Neural progenitor cell (in vitro differentiated cells): ENCODE measurements at regions not wholly inside any gene's neighbourhood (a gene's known extent, or its start where the extent isn't known, plus 50 kb on each side); places are given as distances from the start of the nearest gene placed in this dataset.
"Not testable (repeated sequence)": the region's sequence is repeated elsewhere in the genome, so short reads cannot be mapped to it uniquely, and the experiment has no call there.

Experiments
- DNase-seq: peaks from one replicate; pipeline ENCODE4 v3.0.0-alpha.2; 2016; ENCODE audit warnings: low spot score
- H2AFZ ChIP-seq: fragments of 200-600 bp; sonication (generic); replicated peaks from 2 replicates; pipeline ENCODE4 v1.6.1; 2016; ENCODE audit warnings: antibody characterized with exemption
- H3F3A ChIP-seq: fragments of 200-600 bp; sonication (generic); 2 replicates; pipeline ENCODE4 v1.6.1; 2016; ENCODE audit warnings: antibody characterized with exemption, low read depth
- H3K27ac ChIP-seq: fragments of 200-600 bp; sonication (generic); 2 replicates; pipeline ENCODE4 v1.5.1; 2016; ENCODE audit warnings: mild to moderate bottlenecking
- H3K27me3 ChIP-seq: fragments of 200-600 bp; sonication (generic); 2 replicates; pipeline ENCODE4 v1.6.1; 2016; ENCODE audit warnings: mild to moderate bottlenecking, moderate library complexity
- H3K36me3 ChIP-seq: fragments of 200-600 bp; sonication (generic); 2 replicates; pipeline ENCODE4 v1.5.1; 2016
- H3K4me1 ChIP-seq: fragments of 200-600 bp; sonication (generic); 2 replicates; pipeline ENCODE4 v1.6.1; 2016; ENCODE audit warnings: mixed run types
- H3K4me2 ChIP-seq: fragments of 200-600 bp; sonication (generic); 2 replicates; pipeline ENCODE4 v1.6.1; 2016
- H3K4me3 ChIP-seq: fragments of 200-600 bp; sonication (generic); 2 replicates; pipeline ENCODE4 v1.5.1; 2016
- H3K79me2 ChIP-seq: fragments of 200-600 bp; sonication (generic); 2 replicates; pipeline ENCODE4 v1.6.1; 2016; ENCODE audit warnings: low read depth
- H3K9ac ChIP-seq: fragments of 200-600 bp; sonication (generic); 2 replicates; pipeline ENCODE4 v1.6.1; 2016
- H3K9me3 ChIP-seq: fragments of 200-600 bp; sonication (generic); 2 replicates; pipeline ENCODE4 v1.5.1; 2016; ENCODE audit warnings: low read depth
- H4K20me1 ChIP-seq: fragments of 200-600 bp; sonication (generic); 2 replicates; pipeline ENCODE4 v1.6.1; 2016; ENCODE audit warnings: low read depth
- H3K27ac Mint-ChIP-seq: 3 replicates; pipeline ENCODE4 v1.8.0; 2021; ENCODE audit warnings: mixed read lengths
- H3K27me3 Mint-ChIP-seq: 2 replicates; pipeline ENCODE4 v1.8.0; 2022; ENCODE audit warnings: low read depth, mild to moderate bottlenecking, inconsistent platforms, moderate library complexity, mixed read lengths; ENCODE audit not compliant: insufficient read depth
- H3K36me3 Mint-ChIP-seq: 3 replicates; pipeline ENCODE4 v1.8.0; 2021; ENCODE audit warnings: mixed read lengths
- H3K4me1 Mint-ChIP-seq: 3 replicates; pipeline ENCODE4 v1.8.0; 2021; ENCODE audit warnings: mixed read lengths
- H3K4me3 Mint-ChIP-seq: 3 replicates; pipeline ENCODE4 v1.8.0; 2021; ENCODE audit warnings: mild to moderate bottlenecking, moderate library complexity, mixed read lengths
- H3K9me3 Mint-ChIP-seq: 3 replicates; pipeline ENCODE4 v1.8.0; 2020; ENCODE audit warnings: mixed read lengths
- CTCF ChIP-seq: fragments of 200-600 bp; sonication (generic); IDR thresholded peaks from 2 replicates; pipeline ENCODE4 v1.5.1; 2017; ENCODE audit warnings: antibody characterized with exemption, mild to moderate bottlenecking
- EZH2 ChIP-seq: fragments of 200-600 bp; sonication (generic); IDR thresholded peaks from 2 replicates; pipeline ENCODE4 v1.6.1; 2017; ENCODE audit warnings: antibody characterized with exemption, mild to moderate bottlenecking, moderate library complexity
- EZH2phosphoT487 ChIP-seq: fragments of 200-600 bp; sonication (generic); IDR thresholded peaks from 2 replicates; pipeline ENCODE4 v1.6.1; 2017; ENCODE audit warnings: antibody characterized with exemption

DNA sequence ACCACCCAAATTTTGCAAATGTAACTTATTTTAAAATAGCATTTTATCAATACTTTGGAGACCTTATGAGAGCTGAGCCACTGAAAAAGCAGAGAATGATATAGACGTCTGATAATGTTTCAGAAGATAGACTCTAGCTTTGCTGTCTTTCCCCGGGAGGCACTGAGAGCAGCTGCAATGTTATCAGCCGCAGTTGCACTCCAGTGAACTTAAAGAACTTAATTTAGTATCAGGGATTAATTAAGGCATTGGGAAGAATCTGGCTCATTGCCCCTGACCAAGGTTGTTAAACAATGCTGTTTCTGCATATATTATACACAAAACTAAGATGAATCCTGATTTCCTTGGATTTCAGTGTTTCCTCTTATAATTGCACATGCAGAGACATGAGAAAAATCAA is 75.7 kb upstream of the SGCG start:
- no peak for DNase-seq
- H2AFZ ChIP-seq, result no peak overlapping the region
- H3K27me3 Mint-ChIP-seq, result no peaks in the 10 kb centered on the region
- no peaks in the 10 kb centered on the region for H3K4me1 Mint-ChIP-seq
- H3F3A ChIP-seq, result no peaks in the 10 kb centered on the region
- no peaks in the 10 kb centered on the region for H3K36me3 ChIP-seq
- H3K27ac Mint-ChIP-seq, result no peak overlapping the region
- H3K4me3 ChIP-seq, result no peak overlapping the region
- H3K27me3 ChIP-seq, result no peaks in the 10 kb centered on the region
- H3K4me1 ChIP-seq, result no peaks in the 10 kb centered on the region
- no peak overlapping the region for H3K4me3 Mint-ChIP-seq
- H3K9me3 Mint-ChIP-seq, result no peaks in the 10 kb centered on the region
- H3K79me2 ChIP-seq, result no peaks in the 10 kb centered on the region
- H3K4me2 ChIP-seq, result no peak overlapping the region
- no peak overlapping the region for H3K9ac ChIP-seq
- no peak overlapping the region for H3K27ac ChIP-seq
- no peaks in the 10 kb centered on the region for H3K9me3 ChIP-seq
- H4K20me1 ChIP-seq, result no peaks in the 10 kb centered on the region
- H3K36me3 Mint-ChIP-seq, result no peaks in the 10 kb centered on the region
- TF ChIP-seq EZH2phosphoT487, result no peak
- no peak for TF ChIP-seq EZH2
- no peak for TF ChIP-seq CTCF

DNA sequence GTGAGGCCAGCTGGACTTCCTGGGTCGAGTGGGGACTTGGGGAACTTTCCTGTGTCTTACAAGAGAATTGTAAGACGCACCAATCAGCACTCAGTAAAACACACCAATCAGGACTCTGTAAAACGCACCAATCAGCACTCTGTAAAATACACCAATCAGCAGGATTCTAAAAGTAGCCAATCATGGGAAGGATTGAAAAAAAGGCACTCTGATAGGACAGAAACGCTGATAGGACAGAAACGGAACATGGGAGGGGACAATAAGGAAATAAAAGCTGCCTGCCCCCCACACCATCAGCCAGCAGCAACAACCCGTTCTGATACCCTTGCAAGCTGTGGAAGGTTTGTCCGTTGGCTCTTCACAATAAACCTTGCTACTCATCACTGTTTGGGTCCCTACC is 73.1 kb upstream of the SGCG start:
- H3K9ac ChIP-seq, result no peak overlapping the region
- no peak overlapping the region for H3K27ac Mint-ChIP-seq
- no peak for DNase-seq
- H3K27ac ChIP-seq, result no peak overlapping the region
- no peaks in the 10 kb centered on the region for H3K4me1 Mint-ChIP-seq
- H2AFZ ChIP-seq, result no peak overlapping the region
- H3K79me2 ChIP-seq, result no peaks in the 10 kb centered on the region
- no peaks in the 10 kb centered on the region for H3K27me3 ChIP-seq
- TF ChIP-seq EZH2 (no peak), EZH2phosphoT487 (no peak), CTCF (no peak)
- no peaks in the 10 kb centered on the region for H3K9me3 Mint-ChIP-seq
- H3K36me3 ChIP-seq, result no peaks in the 10 kb centered on the region
- H3K4me1 ChIP-seq, result no peaks in the 10 kb centered on the region
- no peaks in the 10 kb centered on the region for H3K36me3 Mint-ChIP-seq
- no peaks in the 10 kb centered on the region for H3K27me3 Mint-ChIP-seq
- H3K4me2 ChIP-seq, result no peak overlapping the region
- no peaks in the 10 kb centered on the region for H3F3A ChIP-seq
- H4K20me1 ChIP-seq, result no peaks in the 10 kb centered on the region
- no peak overlapping the region for H3K4me3 ChIP-seq
- no peaks in the 10 kb centered on the region for H3K9me3 ChIP-seq
- H3K4me3 Mint-ChIP-seq, result no peak overlapping the region

GRCh38 chr13:23119131-23119530 is 61.6 kb upstream of the SGCG start:
- H2AFZ ChIP-seq, result no peak overlapping the region
- Mint-ChIP-seq H3K9me3 (no peaks in the 10 kb centered on the region), H3K4me1 (peaks cover 2% of the 10 kb centered on the region), H3K27me3 (peaks cover 2% of the 10 kb centered on the region), H3K36me3 (no peaks in the 10 kb centered on the region), H3K27ac (no peak overlapping the region), H3K4me3 (no peak overlapping the region)
- H3K79me2 ChIP-seq, result no peaks in the 10 kb centered on the region
- H3K4me2 ChIP-seq, result no peak overlapping the region
- H3K27me3 ChIP-seq, result no peaks in the 10 kb centered on the region
- no peaks in the 10 kb centered on the region for H3F3A ChIP-seq
- H3K4me1 ChIP-seq, result no peaks in the 10 kb centered on the region
- DNase-seq, result no peak
- no peaks in the 10 kb centered on the region for H3K36me3 ChIP-seq
- H3K4me3 ChIP-seq, result no peak overlapping the region
- H3K27ac ChIP-seq, result no peak overlapping the region
- H3K9me3 ChIP-seq, result no peaks in the 10 kb centered on the region
- TF ChIP-seq EZH2phosphoT487 (no peak), EZH2 (no peak), CTCF (no peak)
- H4K20me1 ChIP-seq, result no peaks in the 10 kb centered on the region
- no peak overlapping the region for H3K9ac ChIP-seq

- not testable (repeated sequence) for H3K4me3 ChIP-seq, H3K27ac ChIP-seq, H3K27me3 ChIP-seq, H3K4me1 ChIP-seq, H3K27me3 Mint-ChIP-seq, DNase-seq, H3K9me3 Mint-ChIP-seq, H3K9me3 ChIP-seq, H3K79me2 ChIP-seq, H3K9ac ChIP-seq, H3K4me2 ChIP-seq, H2AFZ ChIP-seq, H3K4me1 Mint-ChIP-seq, H3K36me3 ChIP-seq, H4K20me1 ChIP-seq, H3K36me3 Mint-ChIP-seq, H3K27ac Mint-ChIP-seq, H3K4me3 Mint-ChIP-seq, H3F3A ChIP-seq
Observed at GRCh38 chr13:23127540-23127939, 53.2 kb upstream of the SGCG start.
